ENCODE measurements at regions not wholly inside any gene's neighbourhood (a gene's known extent, or its start where the extent isn't known, plus 50 kb on each side); places are given as distances from the start of the nearest gene placed in this dataset.

GRCh38 chr4:147173322-147173721, 227.7 kb upstream of the TTC29 start:
- Histone ChIP-seq H3K27me3 (no peaks in the 10 kb centered on the region), H3K27ac (no peak overlapping the region), H3K36me3 (no peaks in the 10 kb centered on the region), H3K4me1 (no peaks in the 10 kb centered on the region), H3K4me3 (no peak overlapping the region), H3K9me3 (no peaks in the 10 kb centered on the region)
- DNase-seq (ENCODE audit: low spot score in 2 of 2) = no peak
- TF ChIP-seq, protein P1, sequence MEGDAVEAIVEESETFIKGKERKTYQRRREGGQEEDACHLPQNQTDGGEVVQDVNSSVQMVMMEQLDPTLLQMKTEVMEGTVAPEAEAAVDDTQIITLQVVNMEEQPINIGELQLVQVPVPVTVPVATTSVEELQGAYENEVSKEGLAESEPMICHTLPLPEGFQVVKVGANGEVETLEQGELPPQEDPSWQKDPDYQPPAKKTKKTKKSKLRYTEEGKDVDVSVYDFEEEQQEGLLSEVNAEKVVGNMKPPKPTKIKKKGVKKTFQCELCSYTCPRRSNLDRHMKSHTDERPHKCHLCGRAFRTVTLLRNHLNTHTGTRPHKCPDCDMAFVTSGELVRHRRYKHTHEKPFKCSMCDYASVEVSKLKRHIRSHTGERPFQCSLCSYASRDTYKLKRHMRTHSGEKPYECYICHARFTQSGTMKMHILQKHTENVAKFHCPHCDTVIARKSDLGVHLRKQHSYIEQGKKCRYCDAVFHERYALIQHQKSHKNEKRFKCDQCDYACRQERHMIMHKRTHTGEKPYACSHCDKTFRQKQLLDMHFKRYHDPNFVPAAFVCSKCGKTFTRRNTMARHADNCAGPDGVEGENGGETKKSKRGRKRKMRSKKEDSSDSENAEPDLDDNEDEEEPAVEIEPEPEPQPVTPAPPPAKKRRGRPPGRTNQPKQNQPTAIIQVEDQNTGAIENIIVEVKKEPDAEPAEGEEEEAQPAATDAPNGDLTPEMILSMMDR (IDR thresholded peaks at IDR 0.05) = no peak
- intact Hi-C loops (cut with DNase I) = no loop called here

GRCh38 chr4:147173797-147174432, 228.3 kb upstream of the TTC29 start:
- H3K4me3 ChIP-seq = no peak overlapping the region
- TF ChIP-seq, protein P1 (IDR thresholded peaks at IDR 0.05) = no peak
- no peaks in the 10 kb centered on the region for H3K27me3 ChIP-seq
- no peaks in the 10 kb centered on the region for H3K4me1 ChIP-seq
- H3K36me3 ChIP-seq = no peaks in the 10 kb centered on the region
- intact Hi-C loops (cut with DNase I) = no loop called here
- DNase-seq (ENCODE audit: low spot score in 2 of 2) = no peak
- H3K9me3 ChIP-seq = no peaks in the 10 kb centered on the region
- H3K27ac ChIP-seq = no peak overlapping the region

DNA sequence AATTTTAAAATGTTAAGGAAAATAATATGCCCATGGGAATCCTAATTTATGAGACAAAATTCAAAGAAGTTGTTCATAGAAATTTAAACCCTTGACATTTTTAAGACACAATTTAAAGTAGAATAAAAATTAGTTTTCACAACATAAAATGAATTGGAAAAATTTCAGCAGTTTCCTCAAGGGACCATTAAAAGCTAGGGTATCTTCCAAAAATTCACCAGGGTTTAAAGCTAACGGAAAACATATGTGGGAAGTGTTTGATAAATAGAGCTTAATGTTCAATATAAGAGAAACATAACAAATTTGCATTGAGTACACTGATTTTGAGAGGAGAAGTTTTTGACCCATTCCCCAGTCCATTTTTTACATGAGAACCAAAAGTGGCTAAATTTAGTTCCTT, 228.9 kb upstream of the TTC29 start:
- Histone ChIP-seq H3K4me3 (no peak overlapping the region), H3K36me3 (no peaks in the 10 kb centered on the region), H3K27me3 (no peaks in the 10 kb centered on the region), H3K27ac (no peak overlapping the region), H3K4me1 (no peaks in the 10 kb centered on the region), H3K9me3 (no peaks in the 10 kb centered on the region)
- TF ChIP-seq, protein P1 (IDR thresholded peaks at IDR 0.05) = no peak
- intact Hi-C loops (cut with DNase I) = no loop called here
- no peak for DNase-seq (ENCODE audit: low spot score in 2 of 2)

GRCh38 chr4:147175460-147176025, 229.9 kb upstream of the TTC29 start:
- Histone ChIP-seq H3K27me3 (no peaks in the 10 kb centered on the region), H3K27ac (no peak overlapping the region), H3K4me1 (no peaks in the 10 kb centered on the region), H3K36me3 (no peaks in the 10 kb centered on the region), H3K9me3 (no peaks in the 10 kb centered on the region), H3K4me3 (no peak overlapping the region)
- no peak for DNase-seq (ENCODE audit: low spot score in 2 of 2)
- TF ChIP-seq, protein P1 (IDR thresholded peaks at IDR 0.05) = no peak
- intact Hi-C loops (cut with DNase I) = no loop called here

DNA sequence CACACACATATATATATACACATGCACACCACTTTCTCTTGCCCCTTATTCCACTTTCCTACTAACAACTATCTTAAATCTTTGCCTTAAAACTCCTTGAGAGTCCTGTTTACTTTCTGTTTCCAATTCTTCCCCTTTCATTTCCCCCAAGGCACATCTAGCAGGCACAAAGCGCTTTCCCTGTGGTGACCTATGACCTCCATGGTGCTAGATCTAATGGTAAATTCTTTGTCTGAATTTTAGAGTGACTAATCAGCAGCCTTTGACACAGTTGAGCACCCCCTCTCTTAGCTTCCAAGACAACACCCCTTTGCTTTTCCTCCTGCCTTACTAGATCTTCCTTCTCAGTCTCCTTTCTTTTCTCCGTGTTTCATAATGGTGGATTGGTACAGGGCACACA, 236.4 kb upstream of the TTC29 start:
- TF ChIP-seq, protein P1 (IDR thresholded peaks at IDR 0.05) = no peak
- no peak overlapping the region for H3K4me3 ChIP-seq
- no peak for DNase-seq (ENCODE audit: low spot score in 2 of 2)
- no peak overlapping the region for H3K27ac ChIP-seq
- no peaks in the 10 kb centered on the region for H3K36me3 ChIP-seq
- H3K4me1 ChIP-seq = no peaks in the 10 kb centered on the region
- intact Hi-C loops (cut with DNase I) = no loop called here
- H3K27me3 ChIP-seq = no peaks in the 10 kb centered on the region
- peaks cover 0 to 5% of the 10 kb centered on the region in 2 donors for H3K9me3 ChIP-seq

All from ascending aorta (tissue), 2 donors.